Activated CD4-positive, alpha-beta T cell treated with anti-CD3 and anti-CD28 coated beads, Interleukin-2, amount 50 U/mL, for 24 hours (primary cell): ENCODE measurements at regions not wholly inside any gene's neighbourhood (a gene's known extent, or its start where the extent isn't known, plus 50 kb on each side); places are given as distances from the start of the nearest gene placed in this dataset.

Source experiments
- DNase-seq, 2 donors: peaks; one replicate each; pipeline ENCODE4 v3.0.0-alpha.2; 2020; ENCODE audit warnings: low read depth in 1 of 2, low spot score in 1 of 2

GRCh38 chr12:77577791-77578190 is 252.9 kb upstream of the NAV3 start:
- no peak for DNase-seq

GRCh38 chr12:77575376-77575919 is 255.2 kb upstream of the NAV3 start:
- no peak for DNase-seq

- no peak for DNase-seq
Measured at GRCh38 chr12:77572371-77572770, 258.3 kb upstream of the NAV3 start.

- no peak for DNase-seq
Measured at GRCh38 chr12:77571768-77572167, 258.9 kb upstream of the NAV3 start.

- DNase-seq, result no peak
Measured at GRCh38 chr12:77571127-77571526, 259.6 kb upstream of the NAV3 start.

GRCh38 chr12:77569876-77570275 is 260.8 kb upstream of the NAV3 start:
- DNase-seq, result no peak

GRCh38 chr12:77560714-77561113 is 270.0 kb upstream of the NAV3 start:
- DNase-seq, result no peak

- no peak for DNase-seq
Measured at GRCh38 chr12:77559400-77560074, 271.2 kb upstream of the NAV3 start.

- DNase-seq, result no peak
Measured at GRCh38 chr12:77555074-77555473, 275.6 kb upstream of the NAV3 start.

- no peak for DNase-seq
Measured at GRCh38 chr12:77553976-77554619, 276.6 kb upstream of the NAV3 start.

- no peak for DNase-seq
Measured at GRCh38 chr12:77549383-77550128, 281.1 kb upstream of the NAV3 start.

GRCh38 chr12:77548797-77549196 is 281.9 kb upstream of the NAV3 start:
- no peak for DNase-seq

- DNase-seq, result no peak
Measured at GRCh38 chr12:77540097-77540496, 290.6 kb upstream of the NAV3 start.

- DNase-seq, result no peak
Measured at GRCh38 chr12:77537663-77538062, 293.0 kb upstream of the NAV3 start.

GRCh38 chr12:77535734-77536133 is 295.0 kb upstream of the NAV3 start:
- DNase-seq, result no peak

GRCh38 chr12:77531912-77532311 is 298.8 kb upstream of the NAV3 start:
- DNase-seq, result no peak

GRCh38 chr12:77522247-77522646 is 308.4 kb upstream of the NAV3 start:
- no peak for DNase-seq

- DNase-seq, result no peak
Measured at GRCh38 chr12:77521508-77522115, 309.1 kb upstream of the NAV3 start.

GRCh38 chr12:77514511-77514910 is 316.2 kb upstream of the NAV3 start:
- DNase-seq, result no peak

GRCh38 chr12:77510985-77511384 is 319.7 kb upstream of the NAV3 start:
- DNase-seq, result no peak

GRCh38 chr12:77504466-77504865 is 326.2 kb upstream of the NAV3 start:
- no peak for DNase-seq

GRCh38 chr12:77500089-77500488 is 330.6 kb upstream of the NAV3 start:
- DNase-seq, result no peak
